Breast epithelium (tissue), 4 donors: ENCODE measurements at regions not wholly inside any gene's neighbourhood (a gene's known extent, or its start where the extent isn't known, plus 50 kb on each side); places are given as distances from the start of the nearest gene placed in this dataset.
"Not testable (repeated sequence)": the region's sequence is repeated elsewhere in the genome, so short reads cannot be mapped to it uniquely, and the experiment has no call there.

Source experiments
- DNase-seq, 2 donors: peaks; one replicate each; pipeline ENCODE4 v3.0.0-alpha.2; 2019; ENCODE audit warnings: low spot score in 2 of 2
- H3K27ac ChIP-seq, 2 donors: fragments of 200-600 bp; sonication (generic) in 1 of 2; one replicate each; pipeline ENCODE4 v1.5.1; 2016 to 2019; ENCODE audit warnings: mild to moderate bottlenecking in 1 of 2
- H3K27me3 ChIP-seq, 2 donors: fragments of 200-600 bp; sonication (generic) in 1 of 2; one replicate each; pipeline versions ENCODE4 v1.5.1 to v1.6.0; 2017 to 2019; ENCODE audit warnings: control low read depth in 1 of 2, mild to moderate bottlenecking in 1 of 2
- H3K36me3 ChIP-seq: fragments of 200-600 bp; one replicate; pipeline ENCODE4 v1.5.1; 2019
- H3K4me1 ChIP-seq, 2 donors: fragments of 200-600 bp; sonication (generic); one replicate each; pipeline ENCODE4 v1.5.1; 2016 to 2019; ENCODE audit warnings: control low read depth in 1 of 2
- H3K4me3 ChIP-seq, 3 donors: fragments of 200-600 bp; sonication (generic); 1 replicate in 2 of 3; 2 replicates in 1 of 3; pipeline ENCODE4 v1.5.1; 2016 to 2019; ENCODE audit warnings: mild to moderate bottlenecking in 3 of 3, moderate library complexity in 2 of 3
- H3K9me3 ChIP-seq, 2 donors: fragments of 200-600 bp; sonication (generic) in 1 of 2; one replicate each; pipeline ENCODE4 v1.5.1; 2016 to 2019; ENCODE audit warnings: control low read depth in 1 of 2
- intact Hi-C: fragments of 100-400 bp; cut with DNase I; formaldehyde crosslinking; loops from one replicate; pipeline ENCODE4 v1.15.1; 2023; ENCODE audit warnings: low total_unique reads

DNA sequence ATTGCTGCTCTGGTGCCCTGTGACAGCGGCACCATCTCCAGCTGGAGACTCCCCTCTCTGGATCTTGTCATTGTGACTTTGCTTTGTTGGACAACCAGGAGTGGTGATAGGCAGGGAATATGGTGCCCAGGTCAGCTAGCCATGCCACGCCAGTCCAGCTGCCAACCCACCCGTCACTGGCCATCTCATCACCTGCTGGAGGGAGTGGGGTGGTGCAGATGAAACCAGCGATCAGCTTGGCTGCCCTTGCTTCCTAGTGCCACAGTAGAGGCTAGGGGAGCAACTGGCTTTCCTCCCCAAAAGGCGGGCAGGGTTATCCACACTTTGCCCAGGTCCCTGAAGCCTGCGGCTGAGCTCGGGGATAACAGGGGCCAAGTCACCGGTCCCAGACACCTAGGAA lies 129.6 kb downstream of the POTEM start:
- H3K9me3 ChIP-seq, intact Hi-C loops, H3K4me1 ChIP-seq, DNase-seq, H3K27me3 ChIP-seq, H3K27ac ChIP-seq, H3K36me3 ChIP-seq, H3K4me3 ChIP-seq: not testable (repeated sequence)

DNA sequence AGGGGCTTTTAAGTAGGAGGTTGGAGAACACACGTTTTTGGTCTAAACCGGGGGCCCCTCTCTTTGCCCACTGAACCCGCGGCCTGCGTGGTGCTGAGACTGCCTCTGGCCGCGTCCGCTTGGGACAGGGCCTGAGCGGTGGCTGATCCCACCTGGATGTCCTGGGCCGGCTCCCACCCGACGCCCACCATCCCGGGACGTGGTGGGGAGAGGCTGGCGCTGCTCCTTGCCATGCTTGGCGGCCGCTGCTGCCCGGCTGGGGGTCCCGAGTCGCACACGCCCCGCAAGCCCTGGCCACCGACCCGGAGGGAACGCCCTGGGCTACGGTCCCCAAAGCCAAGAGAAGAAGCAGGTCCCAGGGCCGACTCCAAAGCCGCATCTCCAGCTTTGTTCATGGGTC lies 130.1 kb downstream of the POTEM start:
- H3K4me3 ChIP-seq, H3K36me3 ChIP-seq, H3K27ac ChIP-seq, DNase-seq, intact Hi-C loops, H3K27me3 ChIP-seq, H3K9me3 ChIP-seq, H3K4me1 ChIP-seq: not testable (repeated sequence)

DNA sequence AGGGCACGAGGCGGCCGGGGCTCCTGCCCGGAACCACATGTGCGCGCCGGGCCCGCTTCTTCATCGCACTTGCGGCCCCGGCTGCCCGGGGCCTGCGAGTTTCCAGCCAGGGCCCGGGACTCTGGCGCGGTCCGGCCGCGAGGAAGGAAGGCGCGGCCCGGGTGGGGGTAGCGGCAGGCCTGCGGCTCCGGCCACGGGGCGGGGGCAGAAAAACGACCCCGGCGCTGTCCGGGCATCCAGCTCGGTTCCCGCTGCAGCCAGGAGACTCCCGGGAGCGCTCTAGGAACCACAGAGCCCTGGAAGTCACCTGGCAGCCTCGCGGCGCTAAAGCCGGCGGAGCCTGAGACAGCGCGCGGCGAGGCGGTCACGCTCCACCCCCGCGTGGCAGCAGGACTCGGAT lies 130.5 kb downstream of the POTEM start:
- H3K27me3 ChIP-seq, H3K36me3 ChIP-seq, H3K9me3 ChIP-seq, H3K4me3 ChIP-seq, H3K4me1 ChIP-seq, DNase-seq, intact Hi-C loops, H3K27ac ChIP-seq: not testable (repeated sequence)

DNA sequence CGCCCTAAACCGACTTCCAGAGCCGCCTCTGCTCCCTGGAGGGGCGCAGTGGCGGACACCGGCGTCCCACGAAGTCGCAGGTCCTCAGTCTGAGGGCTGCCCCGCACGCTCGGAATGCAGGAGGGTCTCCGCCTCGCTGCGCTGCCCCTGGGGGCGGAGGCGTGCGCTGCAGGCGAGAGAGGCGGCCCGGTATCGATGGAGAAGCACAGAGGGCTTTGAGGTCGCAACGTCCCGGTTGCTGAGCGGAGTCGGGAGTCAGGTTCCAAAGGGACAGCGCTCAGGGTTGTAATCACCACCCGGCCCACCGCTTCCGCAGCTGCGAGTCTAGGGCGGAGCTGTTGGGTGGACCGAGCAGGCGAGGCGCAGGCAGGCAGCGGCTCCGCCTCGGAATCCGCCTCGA lies 131.0 kb downstream of the POTEM start:
- DNase-seq, H3K36me3 ChIP-seq, H3K27me3 ChIP-seq, H3K4me1 ChIP-seq, H3K27ac ChIP-seq, H3K4me3 ChIP-seq, intact Hi-C loops, H3K9me3 ChIP-seq: not testable (repeated sequence)

- H3K9me3 ChIP-seq, DNase-seq, H3K4me1 ChIP-seq, H3K36me3 ChIP-seq, H3K4me3 ChIP-seq, H3K27me3 ChIP-seq, intact Hi-C loops, H3K27ac ChIP-seq: not testable (repeated sequence)
Measured at GRCh38 chr14:19098732-19099131, 131.5 kb downstream of the POTEM start.

GRCh38 chr14:19099336-19099735 lies 132.1 kb downstream of the POTEM start:
- intact Hi-C loops, H3K27ac ChIP-seq, H3K27me3 ChIP-seq, DNase-seq, H3K4me1 ChIP-seq, H3K4me3 ChIP-seq, H3K9me3 ChIP-seq, H3K36me3 ChIP-seq: not testable (repeated sequence)

- DNase-seq, H3K4me1 ChIP-seq, intact Hi-C loops: not testable (repeated sequence)
Measured at GRCh38 chr14:19099939-19100338, 132.7 kb downstream of the POTEM start.

DNA sequence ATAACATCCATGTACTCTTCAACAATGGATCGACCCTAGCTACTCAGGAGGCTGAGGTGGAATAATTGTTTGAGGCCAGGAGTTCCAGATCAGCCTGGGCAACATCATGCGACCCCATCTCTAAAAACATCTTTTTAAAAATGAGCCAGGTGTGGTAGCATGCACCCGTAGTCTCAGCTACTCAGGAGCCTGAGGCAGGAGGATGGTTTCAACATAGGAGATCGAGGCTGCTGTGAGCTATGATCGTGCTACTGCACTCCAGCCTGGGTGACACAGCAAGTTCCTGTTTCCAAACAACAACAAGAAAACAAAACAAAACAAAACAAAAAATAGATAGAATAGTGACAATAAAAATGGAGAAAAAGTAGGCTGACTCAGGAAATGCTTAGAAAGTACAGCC lies 138.3 kb downstream of the POTEM start:
- H3K4me1 ChIP-seq, H3K9me3 ChIP-seq, intact Hi-C loops, H3K27ac ChIP-seq, DNase-seq, H3K4me3 ChIP-seq, H3K27me3 ChIP-seq, H3K36me3 ChIP-seq: not testable (repeated sequence)

More at GRCh38 chr14:19099939-19100338, 132.7 kb downstream of the POTEM start:
- not testable (repeated sequence) for H3K9me3 ChIP-seq, H3K4me3 ChIP-seq, H3K27ac ChIP-seq, H3K27me3 ChIP-seq, H3K36me3 ChIP-seq

GRCh38 chr14:19109887-19110286 lies 142.7 kb downstream of the POTEM start:
- H3K36me3 ChIP-seq, H3K4me1 ChIP-seq, H3K27me3 ChIP-seq, intact Hi-C loops, H3K4me3 ChIP-seq, H3K27ac ChIP-seq, H3K9me3 ChIP-seq, DNase-seq: not testable (repeated sequence)

- intact Hi-C loops, H3K36me3 ChIP-seq, H3K9me3 ChIP-seq, H3K4me1 ChIP-seq, H3K27me3 ChIP-seq, H3K27ac ChIP-seq, DNase-seq, H3K4me3 ChIP-seq: not testable (repeated sequence)
Measured at GRCh38 chr14:19120383-19120782, 153.1 kb downstream of the POTEM start.

DNA sequence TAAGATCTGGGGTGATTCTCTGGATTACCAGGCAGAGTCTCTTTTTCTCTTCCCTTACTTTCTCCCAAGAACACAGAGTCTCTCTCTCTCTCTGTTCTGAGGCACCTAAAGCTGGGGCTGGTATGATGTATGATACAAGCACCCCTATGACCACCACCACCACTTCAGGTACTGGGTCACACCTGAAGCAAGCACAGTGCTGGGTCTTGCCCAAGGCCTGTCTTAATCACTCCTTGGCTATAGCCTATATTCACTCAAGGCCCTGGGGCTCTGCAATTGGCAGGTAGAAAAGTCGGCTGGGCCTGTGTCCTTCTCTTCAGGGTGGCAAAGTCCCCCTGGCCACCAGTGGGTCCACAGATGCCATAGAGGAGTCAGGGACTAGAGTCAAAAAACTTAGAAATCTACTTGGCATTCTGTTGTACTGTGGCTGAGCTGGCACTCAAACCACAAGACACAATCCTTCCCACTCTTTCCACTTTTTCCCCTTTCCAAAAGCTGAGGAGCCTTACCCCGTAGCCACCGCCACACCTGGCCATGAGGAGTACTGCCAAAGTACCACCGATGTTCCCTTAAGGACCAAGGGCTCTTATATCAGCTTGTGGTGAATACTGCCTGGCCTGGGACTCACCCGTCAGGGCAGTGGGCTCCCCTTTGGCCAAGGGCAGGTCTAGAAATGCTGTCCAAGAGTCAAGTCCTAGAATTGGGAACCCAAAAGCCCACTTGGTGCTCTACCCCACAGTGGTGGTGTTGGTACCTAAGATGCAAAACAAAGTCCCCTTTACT lies 159.2 kb downstream of the POTEM start:
- H3K4me1 ChIP-seq, H3K27me3 ChIP-seq, H3K27ac ChIP-seq, H3K4me3 ChIP-seq, H3K9me3 ChIP-seq, intact Hi-C loops, H3K36me3 ChIP-seq, DNase-seq: not testable (repeated sequence)

DNA sequence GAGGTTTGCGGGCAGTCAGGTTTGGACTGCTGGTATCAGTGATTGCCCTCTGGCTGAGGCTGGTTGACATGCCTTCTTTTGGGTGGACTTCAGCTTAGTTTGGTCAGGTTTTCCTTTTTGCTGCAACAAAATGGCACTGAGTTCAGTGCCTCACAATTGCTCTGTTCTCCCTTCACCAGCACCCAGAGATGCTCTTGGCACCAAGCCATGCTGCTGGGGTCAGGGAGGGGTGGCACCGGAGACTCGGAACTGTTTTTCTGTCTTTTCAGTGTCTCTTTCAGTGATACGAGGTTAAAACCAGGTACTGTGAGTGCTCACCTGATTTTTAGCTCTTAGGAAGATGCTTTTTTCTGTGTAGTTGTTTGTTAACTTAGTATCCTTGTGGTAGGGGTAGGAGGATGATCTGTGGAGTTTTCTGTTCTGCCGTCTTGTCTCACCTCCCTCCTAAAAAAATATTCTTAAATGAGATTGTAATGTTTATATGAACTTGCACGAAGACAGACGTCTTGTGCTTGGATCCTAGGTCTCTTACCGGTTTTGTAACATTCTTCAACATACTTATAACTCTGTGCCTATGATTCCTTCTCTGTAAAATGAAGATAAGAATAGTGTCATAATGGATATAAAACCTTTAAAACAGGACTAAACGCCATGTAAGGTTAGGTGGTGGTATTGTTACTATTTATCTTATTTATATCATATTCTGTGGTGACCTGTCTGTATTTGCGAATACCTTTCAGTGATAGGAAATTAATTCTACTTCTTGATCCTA lies 160.6 kb downstream of the POTEM start:
- intact Hi-C loops, H3K9me3 ChIP-seq, H3K27me3 ChIP-seq, H3K4me1 ChIP-seq, H3K4me3 ChIP-seq, H3K27ac ChIP-seq, H3K36me3 ChIP-seq, DNase-seq: not testable (repeated sequence)

DNA sequence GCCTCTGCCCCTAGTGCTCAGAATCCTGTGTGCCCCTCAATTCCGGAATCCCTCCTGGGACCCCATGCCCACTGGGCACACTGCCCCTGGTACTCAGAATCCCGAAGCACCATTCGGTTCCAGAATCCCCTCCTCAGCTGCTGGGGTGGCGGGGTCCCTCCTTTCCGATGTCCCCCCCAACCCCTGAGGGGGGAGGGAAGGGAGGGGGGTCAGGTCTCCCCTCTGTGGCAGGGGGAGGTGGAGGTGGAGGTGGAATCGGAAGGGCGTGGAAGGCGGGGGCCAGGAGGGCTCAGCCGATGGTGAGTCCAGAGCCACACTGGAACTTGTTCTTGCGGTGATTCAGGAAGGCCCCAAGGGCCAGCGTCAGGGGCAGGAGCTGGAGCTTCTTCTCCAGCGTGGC lies 164.3 kb downstream of the POTEM start:
- DNase-seq: not testable (repeated sequence)

More for the DNA sequence above, 164.3 kb downstream of the POTEM start:
- H3K9me3 ChIP-seq, intact Hi-C loops, H3K36me3 ChIP-seq, H3K27ac ChIP-seq, H3K4me3 ChIP-seq, H3K27me3 ChIP-seq, H3K4me1 ChIP-seq: not testable (repeated sequence)
